Lung (tissue), 11 donors: ENCODE measurements at regions not wholly inside any gene's neighbourhood (a gene's known extent, or its start where the extent isn't known, plus 50 kb on each side); places are given as distances from the start of the nearest gene placed in this dataset.

Experiments used
- ATAC-seq: fragments of 200-7000 bp; cut with Tn5 transposase; one replicate; pipeline ENCODE4 v1.9.1; 2020; ENCODE audit warnings: moderate number of reproducible peaks; ENCODE audit not compliant: insufficient read depth, low FRiP score
- DNase-seq, 3 donors: peaks; one replicate each; pipeline ENCODE4 v3.0.0-alpha.2; 2013 to 2017
- H3K27ac ChIP-seq, 2 donors: one replicate each; pipeline ENCODE4 v1.5.1; 2013; ENCODE audit warnings: mild to moderate bottlenecking in 2 of 2, moderate library complexity in 2 of 2, control low read depth in 1 of 2, inconsistent platforms in 1 of 2, low read depth in 1 of 2, low read length in 1 of 2
- H3K27me3 ChIP-seq, 3 donors: one replicate each; pipeline ENCODE4 v1.5.1; 2013; ENCODE audit warnings: low read length in 2 of 3; ENCODE audit not compliant: control insufficient read depth in 3 of 3, insufficient read depth in 3 of 3
- H3K36me3 ChIP-seq, 4 donors: one replicate each; pipeline ENCODE4 v1.5.1; 2013; ENCODE audit warnings: low read length in 4 of 4, mild to moderate bottlenecking in 1 of 4, moderate library complexity in 1 of 4; ENCODE audit not compliant: control insufficient read depth in 4 of 4, insufficient read depth in 4 of 4
- H3K4me1 ChIP-seq, 5 donors: one replicate each; pipeline ENCODE4 v1.5.1; 2013; ENCODE audit warnings: low read length in 5 of 5, mild to moderate bottlenecking in 2 of 5, moderate library complexity in 1 of 5; ENCODE audit not compliant: control insufficient read depth in 5 of 5, insufficient read depth in 5 of 5
- H3K4me3 ChIP-seq: one replicate; pipeline ENCODE4 v1.5.1; 2013; ENCODE audit warnings: mild to moderate bottlenecking, control low read depth, moderate library complexity
- H3K9ac ChIP-seq, 2 donors: one replicate each; pipeline ENCODE4 v1.5.1; 2013; ENCODE audit warnings: low read length in 2 of 2, control low read depth in 1 of 2; ENCODE audit not compliant: insufficient read depth in 1 of 2
- H3K9me3 ChIP-seq, 4 donors: one replicate each; pipeline ENCODE4 v1.5.1; 2013; ENCODE audit warnings: low read length in 3 of 4, mild to moderate bottlenecking in 1 of 4, moderate library complexity in 1 of 4; ENCODE audit not compliant: control insufficient read depth in 4 of 4, insufficient read depth in 3 of 4
- WGBS, 2 donors: extraction: QIAGEN DNeasy Blood & Tissue Kit; methylation state at CpG; one replicate each; pipeline ENCODE4 v1.1.7; 2013; 5-methylcytosine and 5-hydroxymethylcytosine counted together
- TF ChIP-seq, protein P1 (sequence below): IDR thresholded peaks from 2 replicates; pipeline ENCODE4 v1.5.1; 2012; ENCODE audit warnings: mild to moderate bottlenecking; ENCODE audit errors: control extremely low read depth, extremely low read depth
- donor health status: control.
- donor health status: control.
- donor health status: Bipolar disorder and iron deficiency.
- donor health status: healthy.
- donor health status: DM: yes; HTN: yes; CAD: no.

DNA sequence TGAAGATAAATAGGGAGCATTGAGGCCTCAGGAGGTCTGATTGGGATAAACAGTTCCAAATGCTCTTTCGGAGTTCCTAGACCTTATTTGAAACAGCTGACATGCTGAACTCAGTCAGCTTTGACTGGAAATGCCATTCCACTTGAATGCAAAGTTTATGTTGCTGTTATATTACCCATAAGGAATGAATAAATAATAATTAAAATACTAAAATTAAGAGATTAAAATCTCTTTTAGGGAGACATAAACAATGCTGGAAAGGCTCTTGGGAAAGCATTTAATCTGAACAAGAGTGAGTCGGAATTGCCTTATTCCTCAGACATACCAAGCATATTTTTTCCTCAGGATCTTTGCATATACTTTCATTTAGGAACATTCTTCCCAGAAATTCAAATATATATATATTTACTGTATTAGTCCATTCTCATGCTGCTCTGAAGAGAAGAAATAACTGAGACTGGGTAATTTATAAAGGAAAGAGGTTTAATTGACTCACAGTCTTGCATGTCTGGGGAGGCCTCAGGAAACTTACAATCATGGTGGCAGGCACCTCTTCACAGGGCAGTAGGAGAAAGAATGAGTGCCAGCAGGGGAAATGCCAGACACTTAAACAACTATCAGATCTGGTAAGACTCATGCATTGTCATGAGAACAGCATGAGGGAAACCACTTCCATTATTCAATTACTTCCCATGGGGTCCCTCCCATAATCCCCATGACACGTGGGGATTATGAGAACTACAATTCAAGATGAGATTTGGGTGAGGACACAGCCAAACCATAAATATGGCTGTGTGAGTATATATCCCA lies 318.2 kb upstream of the PLXNA2 start:
- 58 to 80% methylated on average over 3 of the region's 3 CpGs for WGBS, 2 donors
- H3K36me3 ChIP-seq, result no peaks in the 10 kb centered on the region
- no peak overlapping the region for H3K27ac ChIP-seq
- DNase-seq (no peak), ATAC-seq (no peak)
- no peaks in the 10 kb centered on the region for H3K4me1 ChIP-seq
- TF ChIP-seq, protein P1, sequence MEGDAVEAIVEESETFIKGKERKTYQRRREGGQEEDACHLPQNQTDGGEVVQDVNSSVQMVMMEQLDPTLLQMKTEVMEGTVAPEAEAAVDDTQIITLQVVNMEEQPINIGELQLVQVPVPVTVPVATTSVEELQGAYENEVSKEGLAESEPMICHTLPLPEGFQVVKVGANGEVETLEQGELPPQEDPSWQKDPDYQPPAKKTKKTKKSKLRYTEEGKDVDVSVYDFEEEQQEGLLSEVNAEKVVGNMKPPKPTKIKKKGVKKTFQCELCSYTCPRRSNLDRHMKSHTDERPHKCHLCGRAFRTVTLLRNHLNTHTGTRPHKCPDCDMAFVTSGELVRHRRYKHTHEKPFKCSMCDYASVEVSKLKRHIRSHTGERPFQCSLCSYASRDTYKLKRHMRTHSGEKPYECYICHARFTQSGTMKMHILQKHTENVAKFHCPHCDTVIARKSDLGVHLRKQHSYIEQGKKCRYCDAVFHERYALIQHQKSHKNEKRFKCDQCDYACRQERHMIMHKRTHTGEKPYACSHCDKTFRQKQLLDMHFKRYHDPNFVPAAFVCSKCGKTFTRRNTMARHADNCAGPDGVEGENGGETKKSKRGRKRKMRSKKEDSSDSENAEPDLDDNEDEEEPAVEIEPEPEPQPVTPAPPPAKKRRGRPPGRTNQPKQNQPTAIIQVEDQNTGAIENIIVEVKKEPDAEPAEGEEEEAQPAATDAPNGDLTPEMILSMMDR, result no peak
- H3K9ac ChIP-seq, result no peak overlapping the region
- no peaks in the 10 kb centered on the region for H3K9me3 ChIP-seq
- H3K4me3 ChIP-seq, result no peak overlapping the region
- no peaks in the 10 kb centered on the region for H3K27me3 ChIP-seq

DNA sequence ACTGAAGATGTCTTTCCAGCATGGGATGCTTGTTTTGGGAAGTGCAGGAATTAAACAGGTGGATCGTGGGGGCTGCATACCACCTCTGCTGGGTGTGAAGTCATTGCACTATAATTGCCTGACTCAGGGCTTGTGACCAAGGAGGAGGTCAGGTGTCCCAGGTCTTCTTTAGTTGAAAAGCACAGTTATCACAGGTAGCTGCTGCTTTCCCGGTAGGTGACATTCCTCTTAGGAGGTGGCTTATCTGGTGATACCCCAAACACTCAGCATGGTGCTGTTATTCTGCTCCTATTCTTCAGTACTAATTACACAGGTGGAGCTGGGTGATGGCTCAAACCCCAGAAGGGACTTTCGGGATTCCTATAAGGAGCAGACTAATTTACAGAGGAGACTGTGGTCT lies 320.3 kb upstream of the PLXNA2 start:
- H3K27ac ChIP-seq, result no peak overlapping the region
- peaks cover 0 to 2% (median 2%) of the 10 kb centered on the region in 3 donors for H3K27me3 ChIP-seq
- H3K9me3 ChIP-seq, result no peaks in the 10 kb centered on the region
- no peak overlapping the region for H3K9ac ChIP-seq
- no peak for DNase-seq
- H3K4me1 ChIP-seq, result no peaks in the 10 kb centered on the region
- ATAC-seq, result no peak
- WGBS, 2 donors, result 81 to 84% methylated on average over 3 of the region's 3 CpGs
- no peak overlapping the region for H3K4me3 ChIP-seq
- H3K36me3 ChIP-seq, result no peaks in the 10 kb centered on the region
- TF ChIP-seq, protein P1, result no peak

DNA sequence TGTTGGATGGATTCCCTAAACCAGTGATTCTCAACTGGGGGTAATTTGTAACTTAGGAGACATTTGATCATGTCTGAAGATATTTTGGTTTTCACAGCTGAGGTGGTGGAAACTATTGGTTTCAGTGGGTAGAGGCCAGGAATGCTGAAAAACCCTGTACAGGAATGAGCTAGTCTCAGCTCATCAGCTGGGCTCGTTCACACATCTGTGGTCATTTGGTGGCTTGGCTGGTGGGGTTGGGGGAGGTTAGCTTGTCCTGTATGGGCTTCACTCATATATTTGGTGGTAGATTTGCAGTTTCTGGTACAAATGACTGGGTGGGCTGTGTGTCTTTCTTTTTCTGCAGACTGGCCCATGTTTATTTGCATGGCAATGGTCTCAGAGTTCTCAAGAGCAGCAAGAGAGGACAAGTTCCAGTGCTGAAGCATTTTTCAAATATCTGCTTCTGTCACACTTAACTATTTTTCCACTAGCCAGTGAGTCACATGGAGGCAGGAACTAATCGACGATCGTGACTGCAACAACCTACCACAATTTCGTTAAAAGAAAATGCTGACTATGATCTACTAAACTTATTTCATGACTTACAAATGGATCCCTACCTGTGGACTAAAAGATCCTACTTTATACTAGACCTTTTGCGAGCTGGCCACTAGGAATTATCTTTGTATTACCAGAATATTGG lies 321.7 kb upstream of the PLXNA2 start:
- DNase-seq (no peak), ATAC-seq (no peak)
- no peak overlapping the region for H3K4me3 ChIP-seq
- H3K4me1 ChIP-seq, result no peaks in the 10 kb centered on the region
- H3K9ac ChIP-seq, result no peak overlapping the region
- H3K27me3 ChIP-seq, result peaks cover 0 to 2% (median 2%) of the 10 kb centered on the region in 3 donors
- H3K9me3 ChIP-seq, result no peaks in the 10 kb centered on the region
- H3K36me3 ChIP-seq, result no peaks in the 10 kb centered on the region
- H3K27ac ChIP-seq, result no peak overlapping the region
- TF ChIP-seq, protein P1, result no peak
- WGBS, 2 donors, result 88 to 92% methylated on average over 6 of the region's 6 CpGs
